ENCODE measurements at regions not wholly inside any gene's neighbourhood (a gene's known extent, or its start where the extent isn't known, plus 50 kb on each side); places are given as distances from the start of the nearest gene placed in this dataset.
"Not testable (repeated sequence)": the region's sequence is repeated elsewhere in the genome, so short reads cannot be mapped to it uniquely, and the experiment has no call there.

GRCh38 chr7:65301007-65301406 is 72.6 kb upstream of the ZNF92 start:
- H3K4me2 ChIP-seq (ENCODE audit: low read length): no peak overlapping the region
- Mint-ChIP-seq H3K36me3 (ENCODE audit: low read depth, unreplicated experiment) (no peaks in the 10 kb centered on the region), H3K27me3 (ENCODE audit: low read depth, unreplicated experiment) (peaks cover 5% of the 10 kb centered on the region), H3K4me1 (ENCODE audit: low read depth, unreplicated experiment) (peaks cover 12% of the 10 kb centered on the region), H3K27ac (ENCODE audit: unreplicated experiment) (no peak overlapping the region), H3K9me3 (ENCODE audit: unreplicated experiment) (no peaks in the 10 kb centered on the region), H3K4me3 (ENCODE audit: unreplicated experiment) (no peak overlapping the region)
- no peaks in the 10 kb centered on the region for H3K27me3 ChIP-seq (ENCODE audit: insufficient read depth, low read length)
- H3K79me2 ChIP-seq (ENCODE audit: insufficient read depth, low read length): no peaks in the 10 kb centered on the region
- H3K9ac ChIP-seq (ENCODE audit: low read length): no peak overlapping the region
- H3K27ac ChIP-seq (ENCODE audit: low read depth, low read length): no peak overlapping the region
- no peak for DNase-seq (ENCODE audit: low read depth)
- no peaks in the 10 kb centered on the region for H3K4me1 ChIP-seq (ENCODE audit: insufficient read depth, low read length)
- TF ChIP-seq EZH2 (IDR thresholded peaks at IDR 0.05; ENCODE audit: insufficient read depth, low read length): no peak
- TF ChIP-seq CTCF (IDR thresholded peaks at IDR 0.05; ENCODE audit: insufficient read depth, low read depth, low read length): no peak
- H3K9me3 ChIP-seq (ENCODE audit: insufficient read depth, low read depth, low read length): no peaks in the 10 kb centered on the region
- no peaks in the 10 kb centered on the region for H4K20me1 ChIP-seq (ENCODE audit: insufficient read depth, low read length)
- no peaks in the 10 kb centered on the region for H3K36me3 ChIP-seq (ENCODE audit: insufficient read depth, low read length)
- no peak overlapping the region for H2AFZ ChIP-seq (ENCODE audit: low read depth, low read length)
- no peak overlapping the region for H3K4me3 ChIP-seq (ENCODE audit: insufficient read depth, low read depth, low read length)
- no peak for FAIRE-seq

GRCh38 chr7:65295409-65295808 is 78.2 kb upstream of the ZNF92 start:
- Mint-ChIP-seq H3K9me3 (ENCODE audit: unreplicated experiment) (no peaks in the 10 kb centered on the region), H3K27me3 (ENCODE audit: low read depth, unreplicated experiment) (no peaks in the 10 kb centered on the region), H3K4me3 (ENCODE audit: unreplicated experiment) (no peak overlapping the region), H3K27ac (ENCODE audit: unreplicated experiment) (no peak overlapping the region), H3K4me1 (ENCODE audit: low read depth, unreplicated experiment) (no peaks in the 10 kb centered on the region), H3K36me3 (ENCODE audit: low read depth, unreplicated experiment) (no peaks in the 10 kb centered on the region)
- no peak for TF ChIP-seq EZH2 (IDR thresholded peaks at IDR 0.05; ENCODE audit: insufficient read depth, low read length)
- TF ChIP-seq CTCF (IDR thresholded peaks at IDR 0.05; ENCODE audit: insufficient read depth, low read depth, low read length): no peak
- Histone ChIP-seq H2AFZ (ENCODE audit: low read depth, low read length) (no peak overlapping the region), H3K27me3 (ENCODE audit: insufficient read depth, low read length) (no peaks in the 10 kb centered on the region), H3K4me3 (ENCODE audit: insufficient read depth, low read depth, low read length) (no peak overlapping the region), H3K9me3 (ENCODE audit: insufficient read depth, low read depth, low read length) (no peaks in the 10 kb centered on the region), H3K4me2 (ENCODE audit: low read length) (no peak overlapping the region), H3K27ac (ENCODE audit: low read depth, low read length) (no peak overlapping the region), H3K79me2 (ENCODE audit: insufficient read depth, low read length) (no peaks in the 10 kb centered on the region), H3K4me1 (ENCODE audit: insufficient read depth, low read length) (no peaks in the 10 kb centered on the region), H4K20me1 (ENCODE audit: insufficient read depth, low read length) (no peaks in the 10 kb centered on the region), H3K9ac (ENCODE audit: low read length) (no peak overlapping the region), H3K36me3 (ENCODE audit: insufficient read depth, low read length) (no peaks in the 10 kb centered on the region)
- DNase-seq (ENCODE audit: low read depth) (peak; percentile 8), FAIRE-seq (no peak)

- H3K4me1 ChIP-seq (ENCODE audit: insufficient read depth, low read length); H3K36me3 ChIP-seq (ENCODE audit: insufficient read depth, low read length); H3K79me2 ChIP-seq (ENCODE audit: insufficient read depth, low read length); H3K4me2 ChIP-seq (ENCODE audit: low read length); H3K27me3 ChIP-seq (ENCODE audit: insufficient read depth, low read length); DNase-seq (ENCODE audit: low read depth); H3K4me3 ChIP-seq (ENCODE audit: insufficient read depth, low read depth, low read length); H4K20me1 ChIP-seq (ENCODE audit: insufficient read depth, low read length); FAIRE-seq; H3K9ac ChIP-seq (ENCODE audit: low read length); H3K4me3 Mint-ChIP-seq (ENCODE audit: unreplicated experiment); H3K36me3 Mint-ChIP-seq (ENCODE audit: low read depth, unreplicated experiment); H3K27me3 Mint-ChIP-seq (ENCODE audit: low read depth, unreplicated experiment); H3K9me3 Mint-ChIP-seq (ENCODE audit: unreplicated experiment); H3K27ac ChIP-seq (ENCODE audit: low read depth, low read length); H2AFZ ChIP-seq (ENCODE audit: low read depth, low read length); H3K9me3 ChIP-seq (ENCODE audit: insufficient read depth, low read depth, low read length); H3K4me1 Mint-ChIP-seq (ENCODE audit: low read depth, unreplicated experiment); H3K27ac Mint-ChIP-seq (ENCODE audit: unreplicated experiment): not testable (repeated sequence)
These were observed 83.3 kb upstream of the ZNF92 start for GRCh38 chr7:65290340-65290739.
